Neural progenitor cell (in vitro differentiated cells): ENCODE measurements at regions not wholly inside any gene's neighbourhood (a gene's known extent, or its start where the extent isn't known, plus 50 kb on each side); places are given as distances from the start of the nearest gene placed in this dataset.

Experiments
- DNase-seq: peaks from one replicate; pipeline ENCODE4 v3.0.0-alpha.2; 2016; ENCODE audit warnings: low spot score
- H2AFZ ChIP-seq: fragments of 200-600 bp; sonication (generic); replicated peaks from 2 replicates; pipeline ENCODE4 v1.6.1; 2016; ENCODE audit warnings: antibody characterized with exemption
- H3F3A ChIP-seq: fragments of 200-600 bp; sonication (generic); 2 replicates; pipeline ENCODE4 v1.6.1; 2016; ENCODE audit warnings: antibody characterized with exemption, low read depth
- H3K27ac ChIP-seq: fragments of 200-600 bp; sonication (generic); 2 replicates; pipeline ENCODE4 v1.5.1; 2016; ENCODE audit warnings: mild to moderate bottlenecking
- H3K27me3 ChIP-seq: fragments of 200-600 bp; sonication (generic); 2 replicates; pipeline ENCODE4 v1.6.1; 2016; ENCODE audit warnings: mild to moderate bottlenecking, moderate library complexity
- H3K36me3 ChIP-seq: fragments of 200-600 bp; sonication (generic); 2 replicates; pipeline ENCODE4 v1.5.1; 2016
- H3K4me1 ChIP-seq: fragments of 200-600 bp; sonication (generic); 2 replicates; pipeline ENCODE4 v1.6.1; 2016; ENCODE audit warnings: mixed run types
- H3K4me2 ChIP-seq: fragments of 200-600 bp; sonication (generic); 2 replicates; pipeline ENCODE4 v1.6.1; 2016
- H3K4me3 ChIP-seq: fragments of 200-600 bp; sonication (generic); 2 replicates; pipeline ENCODE4 v1.5.1; 2016
- H3K79me2 ChIP-seq: fragments of 200-600 bp; sonication (generic); 2 replicates; pipeline ENCODE4 v1.6.1; 2016; ENCODE audit warnings: low read depth
- H3K9ac ChIP-seq: fragments of 200-600 bp; sonication (generic); 2 replicates; pipeline ENCODE4 v1.6.1; 2016
- H3K9me3 ChIP-seq: fragments of 200-600 bp; sonication (generic); 2 replicates; pipeline ENCODE4 v1.5.1; 2016; ENCODE audit warnings: low read depth
- H4K20me1 ChIP-seq: fragments of 200-600 bp; sonication (generic); 2 replicates; pipeline ENCODE4 v1.6.1; 2016; ENCODE audit warnings: low read depth
- H3K27ac Mint-ChIP-seq: 3 replicates; pipeline ENCODE4 v1.8.0; 2021; ENCODE audit warnings: mixed read lengths
- H3K27me3 Mint-ChIP-seq: 2 replicates; pipeline ENCODE4 v1.8.0; 2022; ENCODE audit warnings: low read depth, mild to moderate bottlenecking, inconsistent platforms, moderate library complexity, mixed read lengths; ENCODE audit not compliant: insufficient read depth
- H3K36me3 Mint-ChIP-seq: 3 replicates; pipeline ENCODE4 v1.8.0; 2021; ENCODE audit warnings: mixed read lengths
- H3K4me1 Mint-ChIP-seq: 3 replicates; pipeline ENCODE4 v1.8.0; 2021; ENCODE audit warnings: mixed read lengths
- H3K4me3 Mint-ChIP-seq: 3 replicates; pipeline ENCODE4 v1.8.0; 2021; ENCODE audit warnings: mild to moderate bottlenecking, moderate library complexity, mixed read lengths
- H3K9me3 Mint-ChIP-seq: 3 replicates; pipeline ENCODE4 v1.8.0; 2020; ENCODE audit warnings: mixed read lengths
- CTCF ChIP-seq: fragments of 200-600 bp; sonication (generic); IDR thresholded peaks from 2 replicates; pipeline ENCODE4 v1.5.1; 2017; ENCODE audit warnings: antibody characterized with exemption, mild to moderate bottlenecking
- EZH2 ChIP-seq: fragments of 200-600 bp; sonication (generic); IDR thresholded peaks from 2 replicates; pipeline ENCODE4 v1.6.1; 2017; ENCODE audit warnings: antibody characterized with exemption, mild to moderate bottlenecking, moderate library complexity
- EZH2phosphoT487 ChIP-seq: fragments of 200-600 bp; sonication (generic); IDR thresholded peaks from 2 replicates; pipeline ENCODE4 v1.6.1; 2017; ENCODE audit warnings: antibody characterized with exemption

GRCh38 chr7:98556288-98556687 lies 60.8 kb upstream of the NPTX2 start:
- TF ChIP-seq CTCF (no peak), EZH2phosphoT487 (no peak), EZH2 (no peak)

GRCh38 chr7:98555403-98555802 lies 61.7 kb upstream of the NPTX2 start:
- H4K20me1 ChIP-seq = no peaks in the 10 kb centered on the region
- H3K27me3 Mint-ChIP-seq = peaks cover 7% of the 10 kb centered on the region
- no peaks in the 10 kb centered on the region for H3K4me1 ChIP-seq
- no peak overlapping the region for H3K27ac ChIP-seq
- peaks cover 21% of the 10 kb centered on the region for H3K9me3 Mint-ChIP-seq
- H3K4me3 ChIP-seq = no peak overlapping the region
- DNase-seq = no peak
- no peaks in the 10 kb centered on the region for H3K36me3 ChIP-seq
- H3K27me3 ChIP-seq = no peaks in the 10 kb centered on the region
- no peak overlapping the region for H3K4me3 Mint-ChIP-seq
- H3K36me3 Mint-ChIP-seq = no peaks in the 10 kb centered on the region
- no peaks in the 10 kb centered on the region for H3K9me3 ChIP-seq
- no peak overlapping the region for H3K9ac ChIP-seq
- no peak overlapping the region for H2AFZ ChIP-seq
- no peak overlapping the region for H3K4me2 ChIP-seq
- H3K4me1 Mint-ChIP-seq = peaks cover 9% of the 10 kb centered on the region
- H3K79me2 ChIP-seq = no peaks in the 10 kb centered on the region
- no peaks in the 10 kb centered on the region for H3F3A ChIP-seq
- TF ChIP-seq CTCF (no peak), EZH2phosphoT487 (no peak), EZH2 (no peak)
- no peak overlapping the region for H3K27ac Mint-ChIP-seq

More at GRCh38 chr7:98556288-98556687, 60.8 kb upstream of the NPTX2 start:
- H3K27me3 Mint-ChIP-seq = peaks cover 7% of the 10 kb centered on the region
- H3K9ac ChIP-seq = no peak overlapping the region
- H3F3A ChIP-seq = no peaks in the 10 kb centered on the region
- no peaks in the 10 kb centered on the region for H3K4me1 ChIP-seq
- H3K36me3 Mint-ChIP-seq = no peaks in the 10 kb centered on the region
- H3K27me3 ChIP-seq = no peaks in the 10 kb centered on the region
- no peak overlapping the region for H3K27ac Mint-ChIP-seq
- DNase-seq = no peak
- H3K4me2 ChIP-seq = no peak overlapping the region
- no peaks in the 10 kb centered on the region for H3K36me3 ChIP-seq
- no peak overlapping the region for H3K4me3 ChIP-seq
- H2AFZ ChIP-seq = no peak overlapping the region
- H3K9me3 Mint-ChIP-seq = peaks cover 22% of the 10 kb centered on the region
- H3K4me1 Mint-ChIP-seq = peaks cover 11% of the 10 kb centered on the region
- no peaks in the 10 kb centered on the region for H3K9me3 ChIP-seq
- no peak overlapping the region for H3K4me3 Mint-ChIP-seq
- H3K79me2 ChIP-seq = no peaks in the 10 kb centered on the region
- H3K27ac ChIP-seq = no peak overlapping the region
- H4K20me1 ChIP-seq = no peaks in the 10 kb centered on the region

- H3K27me3 Mint-ChIP-seq = peaks cover 10% of the 10 kb centered on the region
- peaks cover 18% of the 10 kb centered on the region for H3K9me3 Mint-ChIP-seq
- H3K4me1 Mint-ChIP-seq = no peaks in the 10 kb centered on the region
Observed at GRCh38 chr7:98553666-98554065, 63.4 kb upstream of the NPTX2 start.

More at GRCh38 chr7:98553666-98554065, 63.4 kb upstream of the NPTX2 start:
- Histone ChIP-seq H3K27me3 (no peaks in the 10 kb centered on the region), H4K20me1 (no peaks in the 10 kb centered on the region), H3K27ac (no peak overlapping the region), H3F3A (no peaks in the 10 kb centered on the region), H3K4me3 (no peak overlapping the region), H3K79me2 (no peaks in the 10 kb centered on the region), H3K9ac (no peak overlapping the region), H3K36me3 (no peaks in the 10 kb centered on the region), H2AFZ (no peak overlapping the region), H3K4me2 (no peak overlapping the region), H3K9me3 (no peaks in the 10 kb centered on the region), H3K4me1 (no peaks in the 10 kb centered on the region)
- Mint-ChIP-seq H3K36me3 (no peaks in the 10 kb centered on the region), H3K27ac (no peak overlapping the region), H3K4me3 (no peak overlapping the region)
- TF ChIP-seq EZH2 (no peak), CTCF (no peak), EZH2phosphoT487 (no peak)
- DNase-seq = no peak
